GM21423 (cell line): ENCODE measurements at regions not wholly inside any gene's neighbourhood (a gene's known extent, or its start where the extent isn't known, plus 50 kb on each side); places are given as distances from the start of the nearest gene placed in this dataset.
"Not testable (repeated sequence)": the region's sequence is repeated elsewhere in the genome, so short reads cannot be mapped to it uniquely, and the experiment has no call there.

ENCODE experiments used
- ATAC-seq: cut with Tn5 transposase; IDR thresholded peaks from one replicate; pipeline ENCODE4 v1.9.1; 2021; ENCODE audit warnings: mild to moderate bottlenecking, moderate library complexity; ENCODE audit not compliant: unreplicated experiment

GRCh38 chr5:138702166-138703077, 50.8 kb upstream of the CTNNA1 start:
- no peak for ATAC-seq

- ATAC-seq = no peak
Observed at GRCh38 chr5:138701678-138702077, 51.5 kb upstream of the CTNNA1 start.

GRCh38 chr5:138700581-138701362, 52.5 kb upstream of the CTNNA1 start:
- ATAC-seq = no peak

GRCh38 chr5:138699482-138699881, 53.7 kb upstream of the CTNNA1 start:
- ATAC-seq = no peak

GRCh38 chr5:138698713-138699112, 54.5 kb upstream of the CTNNA1 start:
- no peak for ATAC-seq

GRCh38 chr5:138697720-138698360, 55.4 kb upstream of the CTNNA1 start:
- ATAC-seq = no peak

GRCh38 chr5:138696501-138696900, 56.7 kb upstream of the CTNNA1 start:
- ATAC-seq = no peak

GRCh38 chr5:138695781-138696180, 57.4 kb upstream of the CTNNA1 start:
- ATAC-seq = no peak

- ATAC-seq = no peak
Observed at GRCh38 chr5:138694146-138694545, 59.1 kb upstream of the CTNNA1 start.

GRCh38 chr5:138692370-138692769, 60.9 kb upstream of the CTNNA1 start:
- ATAC-seq = no peak

- no peak for ATAC-seq
Observed at GRCh38 chr5:138686668-138687067, 66.6 kb upstream of the CTNNA1 start.

- ATAC-seq = no peak
Observed at GRCh38 chr5:138685193-138685745, 68.0 kb upstream of the CTNNA1 start.

- ATAC-seq = not testable (repeated sequence)
Observed at GRCh38 chr5:138682462-138682861, 70.8 kb upstream of the CTNNA1 start.

- not testable (repeated sequence) for ATAC-seq
Observed at GRCh38 chr5:138678826-138679225, 74.4 kb upstream of the CTNNA1 start.

- ATAC-seq = no peak
Observed at GRCh38 chr5:138677782-138678181, 75.4 kb upstream of the CTNNA1 start.

GRCh38 chr5:138676556-138677193, 76.5 kb upstream of the CTNNA1 start:
- ATAC-seq = no peak

GRCh38 chr5:138676002-138676401, 77.2 kb upstream of the CTNNA1 start:
- no peak for ATAC-seq

GRCh38 chr5:138668451-138669380, 84.5 kb upstream of the CTNNA1 start:
- no peak for ATAC-seq

GRCh38 chr5:138667782-138668331, 85.4 kb upstream of the CTNNA1 start:
- ATAC-seq = not testable (repeated sequence)
